Esophagus muscularis mucosa (tissue), 4 donors: ENCODE measurements at regions not wholly inside any gene's neighbourhood (a gene's known extent, or its start where the extent isn't known, plus 50 kb on each side); places are given as distances from the start of the nearest gene placed in this dataset.
"Not testable (repeated sequence)": the region's sequence is repeated elsewhere in the genome, so short reads cannot be mapped to it uniquely, and the experiment has no call there.

Source experiments
- EP300 ChIP-seq: sonication (generic); formaldehyde crosslinking; IDR thresholded peaks from one replicate; pipeline ENCODE4 v1.6.1; 2017; ENCODE audit warnings: antibody characterized with exemption
- POLR2A ChIP-seq: fragments of 450-650 bp; IDR thresholded peaks from one replicate; pipeline ENCODE4 v1.6.1; 2017; ENCODE audit warnings: antibody characterized with exemption, moderate library complexity, mild to moderate bottlenecking, low read depth
- TF ChIP-seq, protein P1 (sequence below), 3 experiments: fragments of 200-600 bp in 2 of 3; fragments of 450-650 bp in 1 of 3; sonication (generic) in 2 of 3; IDR thresholded peaks; one replicate each; pipeline ENCODE4 v1.5.1; 2017 to 2019; ENCODE audit warnings: antibody characterized with exemption in 3 of 3, mild to moderate bottlenecking in 2 of 3, moderate library complexity in 1 of 3

DNA sequence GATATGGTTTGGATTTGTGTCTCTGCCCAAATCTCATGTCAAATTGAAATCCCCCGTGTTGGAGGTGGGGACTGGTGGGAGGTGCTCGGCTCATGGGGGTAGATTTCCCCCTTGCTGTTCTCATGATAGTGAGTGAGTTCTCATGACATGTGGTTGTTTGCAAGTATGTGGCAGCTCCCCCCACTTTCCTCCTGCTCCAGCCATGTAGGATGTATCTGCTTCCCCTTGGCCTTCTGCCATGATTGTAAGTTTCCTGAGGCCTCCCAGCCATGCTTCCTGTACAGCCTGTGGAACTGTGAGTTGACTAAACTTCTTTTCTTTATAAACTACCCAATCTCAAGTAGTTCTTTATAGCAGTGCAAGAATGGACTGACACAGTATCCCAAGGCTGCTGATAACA, 55.9 kb downstream of the HES1 start:
- not testable (repeated sequence) for TF ChIP-seq POLR2A, EP300
- TF ChIP-seq, protein P1, sequence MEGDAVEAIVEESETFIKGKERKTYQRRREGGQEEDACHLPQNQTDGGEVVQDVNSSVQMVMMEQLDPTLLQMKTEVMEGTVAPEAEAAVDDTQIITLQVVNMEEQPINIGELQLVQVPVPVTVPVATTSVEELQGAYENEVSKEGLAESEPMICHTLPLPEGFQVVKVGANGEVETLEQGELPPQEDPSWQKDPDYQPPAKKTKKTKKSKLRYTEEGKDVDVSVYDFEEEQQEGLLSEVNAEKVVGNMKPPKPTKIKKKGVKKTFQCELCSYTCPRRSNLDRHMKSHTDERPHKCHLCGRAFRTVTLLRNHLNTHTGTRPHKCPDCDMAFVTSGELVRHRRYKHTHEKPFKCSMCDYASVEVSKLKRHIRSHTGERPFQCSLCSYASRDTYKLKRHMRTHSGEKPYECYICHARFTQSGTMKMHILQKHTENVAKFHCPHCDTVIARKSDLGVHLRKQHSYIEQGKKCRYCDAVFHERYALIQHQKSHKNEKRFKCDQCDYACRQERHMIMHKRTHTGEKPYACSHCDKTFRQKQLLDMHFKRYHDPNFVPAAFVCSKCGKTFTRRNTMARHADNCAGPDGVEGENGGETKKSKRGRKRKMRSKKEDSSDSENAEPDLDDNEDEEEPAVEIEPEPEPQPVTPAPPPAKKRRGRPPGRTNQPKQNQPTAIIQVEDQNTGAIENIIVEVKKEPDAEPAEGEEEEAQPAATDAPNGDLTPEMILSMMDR (IDR thresholded peaks at IDR 0.05): not testable (repeated sequence)
